ENCODE measurements at regions not wholly inside any gene's neighbourhood (a gene's known extent, or its start where the extent isn't known, plus 50 kb on each side); places are given as distances from the start of the nearest gene placed in this dataset.
"Not testable (repeated sequence)": the region's sequence is repeated elsewhere in the genome, so short reads cannot be mapped to it uniquely, and the experiment has no call there.

GRCh38 chrX:125614591-125615343 lies 295.1 kb downstream of the TEX13C start:
- TF ChIP-seq, protein P1, sequence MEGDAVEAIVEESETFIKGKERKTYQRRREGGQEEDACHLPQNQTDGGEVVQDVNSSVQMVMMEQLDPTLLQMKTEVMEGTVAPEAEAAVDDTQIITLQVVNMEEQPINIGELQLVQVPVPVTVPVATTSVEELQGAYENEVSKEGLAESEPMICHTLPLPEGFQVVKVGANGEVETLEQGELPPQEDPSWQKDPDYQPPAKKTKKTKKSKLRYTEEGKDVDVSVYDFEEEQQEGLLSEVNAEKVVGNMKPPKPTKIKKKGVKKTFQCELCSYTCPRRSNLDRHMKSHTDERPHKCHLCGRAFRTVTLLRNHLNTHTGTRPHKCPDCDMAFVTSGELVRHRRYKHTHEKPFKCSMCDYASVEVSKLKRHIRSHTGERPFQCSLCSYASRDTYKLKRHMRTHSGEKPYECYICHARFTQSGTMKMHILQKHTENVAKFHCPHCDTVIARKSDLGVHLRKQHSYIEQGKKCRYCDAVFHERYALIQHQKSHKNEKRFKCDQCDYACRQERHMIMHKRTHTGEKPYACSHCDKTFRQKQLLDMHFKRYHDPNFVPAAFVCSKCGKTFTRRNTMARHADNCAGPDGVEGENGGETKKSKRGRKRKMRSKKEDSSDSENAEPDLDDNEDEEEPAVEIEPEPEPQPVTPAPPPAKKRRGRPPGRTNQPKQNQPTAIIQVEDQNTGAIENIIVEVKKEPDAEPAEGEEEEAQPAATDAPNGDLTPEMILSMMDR (IDR thresholded peaks at IDR 0.05; ENCODE audit: low read depth, low read length, poor library complexity, severe bottlenecking): not testable (repeated sequence)
- not testable (repeated sequence) for TF ChIP-seq EZH2phosphoT487 (IDR thresholded peaks at IDR 0.05; ENCODE audit: borderline replicate concordance, low read length)
